ENCODE measurements at regions not wholly inside any gene's neighbourhood (a gene's known extent, or its start where the extent isn't known, plus 50 kb on each side); places are given as distances from the start of the nearest gene placed in this dataset.
A peak's percentile ranks its signal among the peaks of the same experiment; 100 is the strongest.

DNA sequence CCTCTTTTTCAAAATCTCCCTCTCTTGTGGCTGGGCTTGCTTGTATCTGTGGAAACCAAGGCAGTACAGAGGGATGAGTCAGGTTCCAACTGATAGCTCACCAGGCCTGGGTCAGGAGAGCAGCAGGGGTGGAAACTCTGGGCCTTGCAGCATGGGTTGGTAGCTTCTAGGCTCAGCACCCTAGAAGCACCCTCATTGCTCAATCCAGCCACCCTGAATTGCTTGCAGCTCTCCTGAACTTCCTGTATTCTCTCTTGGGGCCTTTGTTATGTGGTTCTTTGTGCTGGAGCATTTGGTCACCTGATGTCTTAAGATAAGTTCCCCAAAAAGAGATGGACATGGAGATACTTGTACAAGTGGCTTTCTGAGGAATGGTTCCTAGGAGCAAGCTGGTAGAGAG, 169.4 kb downstream of the IRX5 start:
- no peak overlapping the region for H3K27ac ChIP-seq
- no peak overlapping the region for H3K4me3 ChIP-seq

DNA sequence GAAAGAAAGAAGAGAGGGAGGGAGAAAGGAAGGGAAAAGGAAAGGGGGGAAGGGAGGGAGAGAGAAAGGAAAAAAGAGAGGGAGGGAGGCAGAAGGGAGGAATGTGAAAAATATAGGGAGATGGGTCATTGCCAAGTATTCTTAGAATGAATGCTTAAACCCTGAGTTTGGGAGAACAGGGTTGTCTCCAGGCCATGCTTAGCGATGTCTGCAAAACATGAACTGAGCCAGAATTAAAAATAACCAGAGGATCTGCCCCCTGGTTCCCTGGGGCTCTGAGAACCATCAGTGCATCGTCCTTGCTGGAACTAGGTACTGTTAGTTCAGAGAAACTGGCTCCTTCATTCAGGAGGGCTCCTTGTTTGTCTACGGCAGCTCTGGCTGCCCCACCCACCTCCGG, 170.4 kb downstream of the IRX5 start:
- Histone ChIP-seq H3K27ac (no peak overlapping the region), H3K4me3 (no peak overlapping the region)

DNA sequence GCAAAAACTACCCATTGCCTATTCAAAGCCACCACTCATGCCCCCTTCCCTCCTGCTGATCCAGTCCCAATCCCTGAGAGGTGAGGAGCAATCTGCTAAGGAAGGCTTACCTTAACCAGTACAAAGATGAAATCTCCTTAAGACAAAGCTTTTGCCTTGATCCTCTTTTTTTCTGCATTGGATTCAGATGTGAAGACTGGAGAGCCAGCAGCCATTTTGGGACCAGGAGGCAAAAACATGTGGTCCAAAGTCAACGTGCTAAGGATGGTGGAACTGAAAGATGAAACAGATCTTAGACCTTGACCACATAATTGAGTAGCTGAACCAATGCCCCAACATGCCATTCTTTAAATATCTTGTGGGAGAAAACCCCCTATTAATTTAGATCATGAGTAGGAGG, 171.4 kb downstream of the IRX5 start:
- H3K4me3 ChIP-seq, result no peak overlapping the region
- H3K27ac ChIP-seq, result no peak overlapping the region

GRCh38 chr16:55102531-55102930, 171.9 kb downstream of the IRX5 start:
- no peak overlapping the region for H3K4me3 ChIP-seq
- H3K27ac ChIP-seq, result no peak overlapping the region

DNA sequence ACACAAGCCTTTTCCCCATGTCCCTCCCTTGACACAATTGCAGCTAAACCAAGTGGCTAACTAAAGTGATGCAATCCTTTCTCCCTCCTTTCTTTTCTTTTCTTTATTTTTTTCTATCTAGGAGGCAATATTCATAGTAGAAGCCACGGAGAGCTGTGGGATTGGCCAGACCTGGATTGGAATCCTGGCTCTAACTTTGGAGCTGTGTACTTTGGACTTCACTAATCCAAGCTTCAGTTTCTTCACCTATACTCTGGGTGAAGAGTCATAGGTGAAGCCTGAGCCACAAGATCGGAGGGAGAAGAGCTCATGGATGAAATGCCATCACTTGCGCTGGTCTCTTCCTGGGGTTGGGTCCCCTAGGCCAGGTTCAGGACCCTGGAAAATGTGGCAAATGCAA, 177.2 kb downstream of the IRX5 start:
- Histone ChIP-seq H3K27ac (no peak overlapping the region), H3K4me3 (no peak overlapping the region)

GRCh38 chr16:55113210-55113609, 182.5 kb downstream of the IRX5 start:
- no peak overlapping the region for H3K4me3 ChIP-seq
- H3K27ac ChIP-seq, result no peak overlapping the region

DNA sequence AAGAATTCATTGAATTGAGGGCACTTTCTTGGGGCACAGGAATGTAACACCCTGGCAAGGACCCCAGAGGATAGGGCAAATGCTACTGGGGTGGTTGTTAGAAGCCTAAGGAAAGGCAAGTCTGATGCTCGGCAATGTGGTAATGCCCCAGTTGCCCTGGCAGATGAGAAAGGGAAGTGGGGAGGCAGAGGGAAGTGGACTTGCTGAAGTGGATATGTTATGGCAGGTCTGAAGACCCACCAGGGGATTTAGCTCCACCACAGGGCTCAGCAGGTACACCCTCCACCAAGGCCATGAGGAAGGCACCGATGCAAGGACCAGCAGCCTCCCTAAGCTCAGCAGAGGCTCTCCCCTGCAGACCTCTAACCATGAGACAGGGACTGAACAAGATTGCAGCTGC, 184.8 kb downstream of the IRX5 start:
- Histone ChIP-seq H3K27ac (peak overlapping the region in 9 of 21 experiments; percentile 1 to 66 (median 33)), H3K4me3 (no peak overlapping the region)

DNA sequence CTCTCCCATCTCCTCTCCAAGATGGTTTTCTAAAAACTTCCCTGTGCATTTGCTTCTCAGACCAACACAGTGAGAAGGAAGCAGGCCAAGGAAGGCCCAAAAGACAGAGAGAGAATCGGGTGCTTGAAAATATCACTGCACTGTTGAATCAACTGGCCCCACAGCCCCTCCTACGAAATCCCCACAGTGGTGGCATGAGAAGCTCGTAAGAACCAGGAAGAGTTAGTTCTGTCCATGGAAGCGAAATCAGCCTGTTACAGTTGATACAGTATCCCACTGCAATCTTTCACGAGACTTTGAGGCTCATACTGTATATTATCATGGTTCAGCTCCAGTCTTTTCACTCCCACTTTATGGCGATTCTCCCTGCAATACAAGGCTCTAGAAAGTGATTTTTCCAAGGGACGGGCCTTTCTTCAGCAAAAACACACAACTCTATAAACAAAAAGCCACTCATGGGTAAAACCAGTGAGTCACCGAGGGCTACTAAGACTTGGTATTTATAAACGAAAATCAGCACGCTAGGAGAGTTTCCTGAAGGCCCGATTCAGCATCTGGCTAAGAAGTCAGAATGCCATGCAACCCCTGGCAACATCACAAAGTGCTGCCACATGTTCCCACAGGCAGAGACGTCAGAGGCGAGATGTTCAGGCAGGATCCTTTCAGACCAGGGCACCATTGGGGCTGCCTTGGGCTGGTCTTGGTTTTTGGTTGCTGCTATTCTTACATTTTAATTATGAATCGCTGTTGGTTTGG, 185.7 kb downstream of the IRX5 start:
- Histone ChIP-seq H3K4me3 (no peak overlapping the region), H3K27ac (peak overlapping the region in 11 of 21 experiments; percentile 11 to 68 (median 46))

DNA sequence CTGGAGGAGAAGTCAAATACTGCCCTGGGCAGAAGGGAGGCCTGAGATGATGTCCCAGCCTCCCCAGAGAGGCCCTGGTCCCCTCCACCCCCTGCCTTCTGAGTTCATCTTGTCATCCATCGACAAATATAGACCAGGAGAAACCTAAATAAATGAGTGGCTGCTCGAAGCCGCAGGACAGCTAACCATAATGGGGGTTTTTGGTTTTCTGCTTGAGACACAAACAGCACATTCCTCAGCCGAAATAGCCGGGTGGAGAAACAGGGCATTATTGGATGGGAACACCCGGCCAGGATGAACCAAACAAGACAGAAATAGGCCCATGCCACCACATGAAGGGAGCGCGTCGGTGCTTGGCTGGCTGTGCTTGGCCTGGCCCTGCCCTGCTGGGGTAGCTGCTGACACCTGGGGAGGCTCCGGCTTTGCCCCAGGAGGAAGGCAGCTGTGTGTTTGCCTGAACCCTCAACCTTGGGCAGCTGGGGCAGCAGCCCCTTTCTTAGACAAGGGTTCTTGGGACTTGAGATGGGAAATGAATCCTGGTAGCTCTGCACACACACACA, 188.1 kb downstream of the IRX5 start:
- no peak overlapping the region for H3K27ac ChIP-seq
- H3K4me3 ChIP-seq, result no peak overlapping the region

DNA sequence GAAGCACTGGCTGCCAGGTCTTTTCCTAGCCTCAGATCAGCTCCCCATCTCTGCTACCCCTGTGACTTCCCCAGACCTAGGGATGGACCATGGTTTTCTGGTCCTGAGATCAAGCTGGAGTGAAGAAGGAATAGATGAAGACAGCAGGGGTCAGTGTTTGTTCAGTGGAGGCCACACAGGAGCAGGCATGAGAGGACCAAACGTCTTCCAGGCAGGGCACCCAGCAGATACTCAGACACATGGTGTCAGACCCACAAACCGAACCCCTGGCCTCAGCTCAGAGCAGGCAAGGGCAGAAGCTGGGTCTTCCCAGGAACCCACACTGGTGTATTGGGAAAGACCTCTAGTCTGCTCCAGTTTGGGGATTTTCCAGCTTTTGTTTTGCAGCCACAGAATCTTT, 189.7 kb downstream of the IRX5 start:
- Histone ChIP-seq H3K4me3 (no peak overlapping the region), H3K27ac (no peak overlapping the region)

- Histone ChIP-seq H3K4me3 (no peak overlapping the region), H3K27ac (no peak overlapping the region)
Measured at GRCh38 chr16:55120826-55121225, 190.2 kb downstream of the IRX5 start.

GRCh38 chr16:55123652-55124051, 193.0 kb downstream of the IRX5 start:
- Histone ChIP-seq H3K27ac (no peak overlapping the region), H3K4me3 (no peak overlapping the region)

- Histone ChIP-seq H3K4me3 (no peak overlapping the region), H3K27ac (no peak overlapping the region)
Measured at GRCh38 chr16:55125818-55126385, 195.2 kb downstream of the IRX5 start.

GRCh38 chr16:55126456-55126855, 195.8 kb downstream of the IRX5 start:
- no peak overlapping the region for H3K27ac ChIP-seq

DNA sequence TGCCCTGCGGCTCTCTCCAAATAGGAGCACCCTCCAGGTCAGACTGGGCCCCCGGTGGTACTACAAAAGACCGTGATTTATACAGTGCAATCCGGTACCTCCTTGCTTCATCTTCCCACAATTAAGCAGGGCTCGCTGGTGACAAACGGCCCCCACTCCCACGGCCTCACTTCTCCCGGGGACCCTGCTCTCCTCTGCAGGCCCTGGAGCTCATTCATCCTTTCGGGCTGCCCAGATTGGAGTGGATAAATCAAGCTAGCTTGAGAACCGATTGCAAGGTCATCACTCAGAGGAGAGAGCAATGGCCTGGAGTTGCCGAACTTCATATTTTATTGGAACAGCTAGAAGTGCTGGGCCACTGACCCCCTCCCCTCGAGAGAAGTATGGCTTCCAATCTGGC, 193.5 kb upstream of the IRX6 start:
- Histone ChIP-seq H3K4me3 (no peak overlapping the region), H3K27ac (no peak overlapping the region)

More at GRCh38 chr16:55126456-55126855, 195.8 kb downstream of the IRX5 start:
- no peak overlapping the region for H3K4me3 ChIP-seq

DNA sequence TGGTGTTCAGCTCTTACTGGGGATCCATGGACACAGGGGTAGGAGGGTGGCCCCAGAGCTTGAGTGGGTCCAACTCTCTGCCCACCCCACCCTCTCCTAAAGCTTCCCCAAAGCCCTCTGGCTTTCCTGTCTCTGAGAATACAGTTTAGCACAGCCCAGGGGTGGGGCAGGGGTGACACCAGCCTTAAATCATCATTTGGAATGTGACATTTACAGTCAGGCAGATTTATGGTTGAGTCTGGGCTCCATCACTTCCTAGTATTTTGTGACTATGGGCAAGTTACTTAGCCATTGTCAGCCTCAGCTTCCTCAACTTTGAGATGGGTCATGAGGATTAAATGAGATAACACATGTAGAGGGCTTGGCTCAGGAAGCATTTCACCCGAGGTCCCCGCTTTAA, 193.1 kb upstream of the IRX6 start:
- Histone ChIP-seq H3K27ac (no peak overlapping the region), H3K4me3 (no peak overlapping the region)

DNA sequence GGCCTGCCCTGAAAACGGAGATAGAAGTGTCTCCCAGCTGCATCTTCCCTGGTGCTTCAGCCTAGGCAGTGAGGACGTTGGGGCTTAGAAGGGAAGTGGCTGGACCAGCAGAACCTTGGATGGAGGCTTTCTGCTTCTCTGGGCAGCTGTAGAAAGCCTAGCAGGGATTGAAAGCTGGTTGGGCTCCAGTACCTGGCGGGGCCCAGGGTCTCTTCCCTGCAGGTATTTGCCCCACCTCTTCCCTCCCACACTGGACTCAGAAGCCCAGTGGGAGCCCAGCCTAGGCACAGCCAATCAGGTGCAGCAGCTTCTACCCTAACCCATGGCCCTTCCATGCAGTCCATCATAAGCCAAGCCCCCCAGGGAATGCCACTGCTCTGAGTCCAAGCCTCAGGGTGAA, 190.3 kb upstream of the IRX6 start:
- H3K4me3 ChIP-seq, result no peak overlapping the region
- H3K27ac ChIP-seq, result no peak overlapping the region

- Histone ChIP-seq H3K27ac (no peak overlapping the region), H3K4me3 (no peak overlapping the region)
Measured at GRCh38 chr16:55136356-55137150, 187.4 kb upstream of the IRX6 start.

DNA sequence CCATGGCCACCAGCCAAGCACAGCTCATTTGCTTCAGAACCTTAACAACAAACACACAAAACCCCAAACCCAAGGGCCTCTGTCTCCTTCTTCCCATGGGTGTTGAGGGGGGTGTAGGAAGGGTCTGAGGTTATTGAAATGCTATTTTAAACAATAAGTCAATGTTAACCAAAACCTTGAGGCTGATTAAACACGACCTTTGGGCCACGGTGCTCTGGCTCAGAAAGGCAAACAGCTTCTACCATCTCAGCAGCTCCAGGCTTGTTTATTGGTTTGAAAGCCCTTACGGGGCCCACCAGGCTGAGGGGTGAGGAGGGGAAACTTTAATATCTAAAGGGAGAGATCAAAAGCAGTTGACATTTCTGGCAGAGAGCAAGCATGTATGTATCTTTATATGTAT, 185.7 kb upstream of the IRX6 start:
- H3K4me3 ChIP-seq, result no peak overlapping the region
- no peak overlapping the region for H3K27ac ChIP-seq

- no peak overlapping the region for H3K27ac ChIP-seq
- H3K4me3 ChIP-seq, result no peak overlapping the region
Measured at GRCh38 chr16:55142405-55142804, 181.6 kb upstream of the IRX6 start.

DNA sequence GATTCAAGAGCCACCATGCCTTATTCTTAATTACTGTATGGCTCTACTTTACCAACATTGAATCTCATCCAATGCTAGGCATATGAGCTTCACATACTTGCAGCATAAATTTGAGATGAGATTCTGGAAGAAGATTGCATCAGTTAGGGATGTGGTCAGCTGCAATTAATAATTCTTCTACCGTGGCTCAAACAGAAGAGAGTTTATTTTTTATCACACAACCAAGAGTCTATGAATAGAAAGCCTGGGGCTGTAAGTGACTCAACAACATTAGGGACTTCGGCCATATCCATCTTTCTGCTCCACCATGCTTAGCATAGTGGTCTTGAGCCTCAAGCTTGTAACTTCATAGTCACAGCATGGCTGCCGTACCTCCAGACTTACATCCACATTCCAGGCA, 179.4 kb upstream of the IRX6 start:
- no peak overlapping the region for H3K27ac ChIP-seq
- H3K4me3 ChIP-seq, result no peak overlapping the region
